Fibroblast of villous mesenchyme (primary cell): ENCODE measurements at regions not wholly inside any gene's neighbourhood (a gene's known extent, or its start where the extent isn't known, plus 50 kb on each side); places are given as distances from the start of the nearest gene placed in this dataset.

Experiments
- DNase-seq: peaks from one replicate; pipeline ENCODE4 v3.0.0-alpha.2; 2010; ENCODE audit warnings: low read depth
- H3K4me3 ChIP-seq: 2 replicates; pipeline ENCODE4 v1.5.1; 2011; ENCODE audit warnings: low read depth, mild to moderate bottlenecking, low read length
- TF ChIP-seq, protein P1 (sequence below): IDR thresholded peaks from 2 replicates; pipeline ENCODE4 v1.5.1; 2012; ENCODE audit warnings: low read depth, mild to moderate bottlenecking, low read length; ENCODE audit not compliant: insufficient read depth

DNA sequence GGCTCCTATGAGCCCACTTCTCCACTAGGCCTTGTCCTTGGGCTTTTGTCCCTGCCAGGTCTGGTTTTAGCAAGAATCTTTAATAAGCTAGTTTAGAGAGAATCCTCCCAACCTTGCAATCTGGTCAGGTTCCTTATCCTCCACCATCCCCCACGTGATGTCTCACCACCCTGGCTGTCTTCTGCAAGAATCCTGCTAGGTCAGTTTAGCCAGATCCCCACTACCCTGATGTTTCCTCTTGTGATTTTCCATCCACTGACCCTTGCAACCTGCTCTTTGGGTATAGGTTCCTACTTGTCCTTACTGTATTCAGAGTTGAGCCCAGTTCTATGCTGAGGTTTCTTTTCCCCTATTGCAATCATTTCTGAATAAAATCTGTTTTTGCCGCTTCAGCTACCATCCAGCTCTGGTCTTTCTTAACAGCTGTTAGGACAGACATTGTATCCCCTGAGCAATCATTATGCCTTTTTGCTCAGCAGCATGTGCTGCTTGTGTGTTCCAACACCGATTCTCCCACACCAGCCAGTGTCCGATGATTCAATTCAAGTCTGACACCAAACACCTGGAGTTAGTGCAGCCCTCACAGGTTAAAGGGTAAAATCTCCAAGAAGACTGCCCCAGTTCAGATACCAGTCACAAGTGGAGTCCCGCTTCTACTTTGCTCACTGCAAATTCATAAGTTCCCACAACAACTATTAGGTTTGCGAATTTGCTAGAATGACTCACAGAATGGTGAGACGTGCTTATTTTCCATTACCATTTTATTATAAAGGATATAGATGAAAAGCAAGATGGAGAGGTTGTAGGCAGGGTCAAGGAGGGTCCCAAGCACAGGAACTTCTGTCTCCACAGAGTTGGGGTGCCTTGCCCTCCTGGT is 62.2 kb upstream of the ADCY1 start:
- TF ChIP-seq, protein P1, sequence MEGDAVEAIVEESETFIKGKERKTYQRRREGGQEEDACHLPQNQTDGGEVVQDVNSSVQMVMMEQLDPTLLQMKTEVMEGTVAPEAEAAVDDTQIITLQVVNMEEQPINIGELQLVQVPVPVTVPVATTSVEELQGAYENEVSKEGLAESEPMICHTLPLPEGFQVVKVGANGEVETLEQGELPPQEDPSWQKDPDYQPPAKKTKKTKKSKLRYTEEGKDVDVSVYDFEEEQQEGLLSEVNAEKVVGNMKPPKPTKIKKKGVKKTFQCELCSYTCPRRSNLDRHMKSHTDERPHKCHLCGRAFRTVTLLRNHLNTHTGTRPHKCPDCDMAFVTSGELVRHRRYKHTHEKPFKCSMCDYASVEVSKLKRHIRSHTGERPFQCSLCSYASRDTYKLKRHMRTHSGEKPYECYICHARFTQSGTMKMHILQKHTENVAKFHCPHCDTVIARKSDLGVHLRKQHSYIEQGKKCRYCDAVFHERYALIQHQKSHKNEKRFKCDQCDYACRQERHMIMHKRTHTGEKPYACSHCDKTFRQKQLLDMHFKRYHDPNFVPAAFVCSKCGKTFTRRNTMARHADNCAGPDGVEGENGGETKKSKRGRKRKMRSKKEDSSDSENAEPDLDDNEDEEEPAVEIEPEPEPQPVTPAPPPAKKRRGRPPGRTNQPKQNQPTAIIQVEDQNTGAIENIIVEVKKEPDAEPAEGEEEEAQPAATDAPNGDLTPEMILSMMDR: no peak
- no peak for DNase-seq
- H3K4me3 ChIP-seq: no peak overlapping the region

DNA sequence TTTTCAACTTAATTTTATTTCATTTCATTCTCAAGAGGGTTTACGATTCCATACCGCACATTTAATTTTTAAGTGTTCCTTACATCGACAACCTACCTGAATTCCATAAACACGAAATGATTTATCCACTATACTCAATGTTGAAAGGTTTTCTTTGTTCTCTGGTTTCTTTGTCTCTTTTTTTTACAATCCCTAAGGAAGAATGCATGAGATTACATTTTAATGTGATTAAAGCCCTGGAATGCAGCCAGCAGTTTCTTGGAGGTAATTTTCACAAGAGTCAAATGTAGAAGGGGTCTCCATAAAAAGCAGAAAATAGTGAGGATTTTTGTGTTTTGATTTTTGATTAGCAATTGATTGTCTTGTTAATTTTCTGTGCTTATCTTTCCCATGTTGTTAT is 59.2 kb upstream of the ADCY1 start:
- no peak for DNase-seq
- no peak overlapping the region for H3K4me3 ChIP-seq
- TF ChIP-seq, protein P1: no peak

DNA sequence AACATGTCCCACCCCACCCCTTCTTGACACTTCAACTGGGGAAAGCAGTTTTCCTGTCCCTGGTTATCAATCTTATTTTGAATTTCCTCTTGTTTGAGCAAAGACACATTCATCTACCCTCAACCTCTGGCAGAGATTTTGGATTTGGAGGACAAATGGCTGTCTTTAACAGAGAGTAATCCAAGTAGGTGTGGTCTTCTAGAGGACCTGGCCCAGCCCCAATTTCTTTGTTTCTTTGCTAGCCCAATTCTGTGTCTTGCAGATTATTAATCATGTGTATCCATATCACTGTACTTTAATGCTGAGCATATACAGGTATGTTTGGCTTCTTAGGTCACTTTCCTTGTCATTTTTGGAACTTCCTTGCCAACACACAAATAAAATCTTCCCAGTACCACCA is 58.8 kb upstream of the ADCY1 start:
- DNase-seq: no peak
- no peak overlapping the region for H3K4me3 ChIP-seq
- TF ChIP-seq, protein P1: no peak
